Muscle layer of colon (tissue), 2 donors: ENCODE measurements at regions not wholly inside any gene's neighbourhood (a gene's known extent, or its start where the extent isn't known, plus 50 kb on each side); places are given as distances from the start of the nearest gene placed in this dataset.

ENCODE experiments used
- H3K27ac ChIP-seq: one replicate; pipeline ENCODE4 v1.7.0; 2013; ENCODE audit warnings: low read depth, mild to moderate bottlenecking, low read length, moderate library complexity
- H3K27me3 ChIP-seq, 2 donors: one replicate each; pipeline ENCODE4 v1.7.0; 2013; ENCODE audit warnings: low read length in 2 of 2, mild to moderate bottlenecking in 2 of 2; ENCODE audit not compliant: insufficient read depth in 2 of 2, control insufficient read depth in 1 of 2
- H3K36me3 ChIP-seq: one replicate; pipeline ENCODE4 v1.7.0; 2013; ENCODE audit warnings: mild to moderate bottlenecking, low read length; ENCODE audit not compliant: insufficient read depth
- H3K4me1 ChIP-seq: one replicate; pipeline ENCODE4 v1.7.0; 2013; ENCODE audit warnings: mild to moderate bottlenecking, low read length; ENCODE audit not compliant: insufficient read depth
- H3K4me3 ChIP-seq, 2 donors: one replicate each; pipeline ENCODE4 v1.7.0; 2013; ENCODE audit warnings: low read length in 2 of 2, low read depth in 1 of 2, mild to moderate bottlenecking in 1 of 2, moderate library complexity in 1 of 2
- H3K9ac ChIP-seq: one replicate; pipeline ENCODE4 v1.7.0; 2013; ENCODE audit warnings: low read length
- H3K9me3 ChIP-seq: one replicate; pipeline ENCODE4 v1.7.0; 2013; ENCODE audit warnings: mild to moderate bottlenecking, low read length
- donor health status: abdominal sarcoma.
- donor health status: Adenocarcinoma of cecum.

GRCh38 chr3:105956306-105956705 is 87.5 kb upstream of the CBLB start:
- no peak overlapping the region for H3K9ac ChIP-seq
- no peak overlapping the region for H3K27ac ChIP-seq
- no peaks in the 10 kb centered on the region for H3K27me3 ChIP-seq
- H3K36me3 ChIP-seq: no peaks in the 10 kb centered on the region
- no peak overlapping the region for H3K4me3 ChIP-seq
- peaks cover under 1% of the 10 kb centered on the region for H3K4me1 ChIP-seq
- no peaks in the 10 kb centered on the region for H3K9me3 ChIP-seq

GRCh38 chr3:105957722-105958121 is 88.9 kb upstream of the CBLB start:
- Histone ChIP-seq H3K9me3 (no peaks in the 10 kb centered on the region), H3K4me3 (no peak overlapping the region), H3K27ac (no peak overlapping the region), H3K27me3 (no peaks in the 10 kb centered on the region), H3K9ac (no peak overlapping the region), H3K4me1 (no peaks in the 10 kb centered on the region), H3K36me3 (no peaks in the 10 kb centered on the region)

GRCh38 chr3:105958237-105959000 is 89.6 kb upstream of the CBLB start:
- H3K27ac ChIP-seq: no peak overlapping the region
- H3K9ac ChIP-seq: no peak overlapping the region
- no peaks in the 10 kb centered on the region for H3K27me3 ChIP-seq
- no peaks in the 10 kb centered on the region for H3K36me3 ChIP-seq
- no peaks in the 10 kb centered on the region for H3K9me3 ChIP-seq
- no peak overlapping the region for H3K4me3 ChIP-seq
- no peaks in the 10 kb centered on the region for H3K4me1 ChIP-seq

GRCh38 chr3:105959851-105960250 is 91.0 kb upstream of the CBLB start:
- Histone ChIP-seq H3K9me3 (no peaks in the 10 kb centered on the region), H3K4me1 (no peaks in the 10 kb centered on the region), H3K9ac (no peak overlapping the region), H3K27me3 (no peaks in the 10 kb centered on the region), H3K27ac (no peak overlapping the region), H3K36me3 (no peaks in the 10 kb centered on the region), H3K4me3 (no peak overlapping the region)

- Histone ChIP-seq H3K4me3 (no peak overlapping the region), H3K9me3 (no peaks in the 10 kb centered on the region), H3K9ac (no peak overlapping the region), H3K36me3 (no peaks in the 10 kb centered on the region), H3K27ac (no peak overlapping the region), H3K4me1 (no peaks in the 10 kb centered on the region), H3K27me3 (no peaks in the 10 kb centered on the region)
These were observed 91.6 kb upstream of the CBLB start for GRCh38 chr3:105960381-105960780.

GRCh38 chr3:105963161-105963560 is 94.3 kb upstream of the CBLB start:
- H3K4me3 ChIP-seq: no peak overlapping the region
- H3K4me1 ChIP-seq: peaks cover 4% of the 10 kb centered on the region
- no peak overlapping the region for H3K27ac ChIP-seq
- H3K9me3 ChIP-seq: no peaks in the 10 kb centered on the region
- no peaks in the 10 kb centered on the region for H3K27me3 ChIP-seq
- no peak overlapping the region for H3K9ac ChIP-seq
- no peaks in the 10 kb centered on the region for H3K36me3 ChIP-seq

- no peak overlapping the region for H3K4me3 ChIP-seq
- no peaks in the 10 kb centered on the region for H3K9me3 ChIP-seq
- peaks cover 4% of the 10 kb centered on the region for H3K4me1 ChIP-seq
- no peaks in the 10 kb centered on the region for H3K36me3 ChIP-seq
- no peak overlapping the region for H3K9ac ChIP-seq
- no peak overlapping the region for H3K27ac ChIP-seq
- H3K27me3 ChIP-seq: no peaks in the 10 kb centered on the region
These were observed 96.6 kb upstream of the CBLB start for GRCh38 chr3:105965384-105965783.

- H3K9me3 ChIP-seq: no peaks in the 10 kb centered on the region
- H3K27me3 ChIP-seq: no peaks in the 10 kb centered on the region
- H3K4me3 ChIP-seq: no peak overlapping the region
These were observed 98.3 kb upstream of the CBLB start for GRCh38 chr3:105967117-105967516.

GRCh38 chr3:105970283-105970682 is 101.5 kb upstream of the CBLB start:
- no peaks in the 10 kb centered on the region for H3K27me3 ChIP-seq
- no peak overlapping the region for H3K9ac ChIP-seq

More at GRCh38 chr3:105967117-105967516, 98.3 kb upstream of the CBLB start:
- Histone ChIP-seq H3K9ac (no peak overlapping the region), H3K27ac (no peak overlapping the region), H3K4me1 (peaks cover 4% of the 10 kb centered on the region), H3K36me3 (no peaks in the 10 kb centered on the region)

GRCh38 chr3:105972069-105972468 is 103.3 kb upstream of the CBLB start:
- Histone ChIP-seq H3K36me3 (no peaks in the 10 kb centered on the region), H3K4me1 (no peaks in the 10 kb centered on the region), H3K9ac (no peak overlapping the region), H3K9me3 (no peaks in the 10 kb centered on the region), H3K4me3 (no peak overlapping the region), H3K27me3 (no peaks in the 10 kb centered on the region), H3K27ac (no peak overlapping the region)

More at GRCh38 chr3:105970283-105970682, 101.5 kb upstream of the CBLB start:
- Histone ChIP-seq H3K9me3 (no peaks in the 10 kb centered on the region), H3K36me3 (no peaks in the 10 kb centered on the region), H3K4me3 (no peak overlapping the region), H3K27ac (no peak overlapping the region), H3K4me1 (peaks cover 4% of the 10 kb centered on the region)

- Histone ChIP-seq H3K36me3 (no peaks in the 10 kb centered on the region), H3K4me1 (no peaks in the 10 kb centered on the region), H3K4me3 (no peak overlapping the region), H3K27ac (no peak overlapping the region), H3K9ac (no peak overlapping the region), H3K27me3 (no peaks in the 10 kb centered on the region), H3K9me3 (no peaks in the 10 kb centered on the region)
These were observed 105.6 kb upstream of the CBLB start for GRCh38 chr3:105974381-105974780.

GRCh38 chr3:105976196-105976595 is 107.4 kb upstream of the CBLB start:
- H3K9me3 ChIP-seq: no peaks in the 10 kb centered on the region
- H3K27ac ChIP-seq: no peak overlapping the region
- no peak overlapping the region for H3K9ac ChIP-seq
- H3K4me3 ChIP-seq: no peak overlapping the region
- H3K36me3 ChIP-seq: no peaks in the 10 kb centered on the region
- no peaks in the 10 kb centered on the region for H3K4me1 ChIP-seq
- no peaks in the 10 kb centered on the region for H3K27me3 ChIP-seq
